Activated CD4-positive, alpha-beta T cell treated with anti-CD3 and anti-CD28 coated beads for 36 hours (primary cell): ENCODE measurements at regions not wholly inside any gene's neighbourhood (a gene's known extent, or its start where the extent isn't known, plus 50 kb on each side); places are given as distances from the start of the nearest gene placed in this dataset.

Source experiments
- ATAC-seq: fragments of 200-7000 bp; cut with Tn5 transposase; one replicate; pipeline ENCODE4 v1.10.0; 2021; ENCODE audit warnings: mild to moderate bottlenecking, moderate library complexity
- CTCF ChIA-PET: fragments of 350-600 bp; sonication (Branson Sonifier 250); formaldehyde crosslinking; loops from one replicate; lab custom pipeline; 2021; ENCODE audit warnings: antibody characterized with exemption; lab: Charles Lee
- POLR2A ChIA-PET: fragments of 350-600 bp; sonication (Branson Sonifier 250); formaldehyde crosslinking; loops from one replicate; lab custom pipeline; 2021; ENCODE audit warnings: antibody characterized with exemption, inconsistent platforms; lab: Charles Lee
- DNase-seq: peaks from one replicate; pipeline ENCODE4 v3.0.0-alpha.2; 2020
- H3K27ac Mint-ChIP-seq: one replicate; pipeline ENCODE4 v1.8.0; 2021; ENCODE audit warnings: mixed read lengths
- H3K27me3 Mint-ChIP-seq: one replicate; pipeline ENCODE4 v1.8.0; 2021; ENCODE audit warnings: mixed read lengths
- H3K36me3 Mint-ChIP-seq: one replicate; pipeline ENCODE4 v1.8.0; 2021; ENCODE audit warnings: low read depth, mixed read lengths
- H3K4me1 Mint-ChIP-seq: one replicate; pipeline ENCODE4 v1.8.0; 2021; ENCODE audit warnings: mixed read lengths
- H3K4me3 Mint-ChIP-seq: one replicate; pipeline ENCODE4 v1.8.0; 2021; ENCODE audit warnings: mild to moderate bottlenecking, moderate library complexity, mixed read lengths
- H3K9me3 Mint-ChIP-seq: one replicate; pipeline ENCODE4 v1.8.0; 2021; ENCODE audit warnings: low read depth, mixed read lengths
- intact Hi-C, 2 experiments: fragments of 100-400 bp; cut with DNase I in 1 of 2; cut with micrococcal nuclease in 1 of 2; formaldehyde crosslinking; loops; one replicate each; pipeline versions ENCODE4 v1.14.2 to v1.15.1; 2022 to 2024; cut with DNase I, micrococcal nuclease

- no peak overlapping the region for H3K4me3 Mint-ChIP-seq
- peaks cover 30% of the 10 kb centered on the region for H3K27me3 Mint-ChIP-seq
- H3K27ac Mint-ChIP-seq = no peak overlapping the region
- no peaks in the 10 kb centered on the region for H3K36me3 Mint-ChIP-seq
- POLR2A ChIA-PET = no interaction called here
- DNase-seq (no peak), ATAC-seq (no peak)
- H3K9me3 Mint-ChIP-seq = no peaks in the 10 kb centered on the region
- intact Hi-C loops = loop anchor here in 1 of 2 experiments (10.0 kb wide), 1 partner anchor 179 kb away; no protein-coding TSS in a partner anchor
- CTCF ChIA-PET = interaction anchor here (0.5 to 1.8 kb wide), 10 partner anchors 10 to 316 kb away, joined by 3 to 12 read pairs (median 3); no protein-coding TSS in a partner anchor
- no peaks in the 10 kb centered on the region for H3K4me1 Mint-ChIP-seq
Measured at GRCh38 chr1:157195521-157196244, 57.5 kb upstream of the ETV3 start.

DNA sequence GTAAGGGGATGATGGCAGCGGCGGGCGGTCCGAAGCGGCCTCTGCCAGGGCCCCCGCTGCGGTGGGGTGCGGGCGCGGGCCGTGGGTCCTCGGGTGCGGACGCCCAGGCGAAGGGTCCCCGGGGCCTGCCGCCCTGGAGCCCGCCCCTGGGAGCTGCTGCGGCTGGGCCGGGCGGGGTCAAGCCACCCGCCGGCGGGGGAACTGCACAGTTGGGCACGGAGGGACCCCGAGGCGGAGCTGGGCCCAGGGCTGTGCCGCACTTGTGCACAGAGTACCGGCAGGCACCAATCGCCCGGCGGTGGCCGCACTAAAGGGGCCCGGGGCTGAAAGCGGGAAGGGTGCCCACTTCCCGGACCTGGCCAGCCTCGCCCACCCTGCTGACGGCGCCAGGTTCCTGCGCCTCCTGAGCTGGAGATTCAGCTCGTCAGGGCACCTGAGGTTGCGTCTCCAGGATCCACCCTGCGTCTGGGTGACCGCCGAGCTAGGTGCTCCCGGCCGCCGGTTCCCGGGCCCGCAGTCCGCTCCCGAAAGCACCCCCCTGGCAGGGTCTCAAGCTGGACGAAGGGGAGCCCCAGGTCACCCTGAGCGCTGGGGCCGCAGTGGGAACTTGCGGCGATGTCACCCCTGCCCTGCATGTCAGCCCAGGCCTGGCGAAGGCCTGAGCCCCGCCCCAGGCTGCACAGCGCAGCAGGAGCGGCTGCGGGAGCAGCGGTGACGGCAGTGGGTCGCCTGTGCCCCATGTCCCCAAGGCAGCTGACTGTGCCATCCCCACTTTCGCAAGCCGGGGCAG, 56.7 kb upstream of the ETV3 start:
- ChIA-PET CTCF (interaction anchor here (0.6 to 1.6 kb wide), 4 partner anchors 9 to 300 kb away, joined by 3 to 6 read pairs (median 4); no protein-coding TSS in a partner anchor), POLR2A (no interaction called here)
- H3K27ac Mint-ChIP-seq = no peak overlapping the region
- ATAC-seq (no peak), DNase-seq (no peak)
- H3K36me3 Mint-ChIP-seq = no peaks in the 10 kb centered on the region
- H3K4me1 Mint-ChIP-seq = no peaks in the 10 kb centered on the region
- peaks cover 30% of the 10 kb centered on the region for H3K27me3 Mint-ChIP-seq
- no peak overlapping the region for H3K4me3 Mint-ChIP-seq
- H3K9me3 Mint-ChIP-seq = no peaks in the 10 kb centered on the region
- intact Hi-C loops = loop anchor here in 1 of 2 experiments (5.0 to 10.0 kb wide), 2 partner anchors 180 to 302 kb away; no protein-coding TSS in a partner anchor

- intact Hi-C loops = loop anchor here (1.0 to 10.0 kb wide), 4 partner anchors 177 to 303 kb away; no protein-coding TSS in a partner anchor
- ATAC-seq (peak; percentile 59), DNase-seq (peak; percentile 83)
- POLR2A ChIA-PET = no interaction called here
- no peak overlapping the region for H3K4me3 Mint-ChIP-seq
- H3K9me3 Mint-ChIP-seq = no peaks in the 10 kb centered on the region
- no peak overlapping the region for H3K27ac Mint-ChIP-seq
- peaks cover 30% of the 10 kb centered on the region for H3K27me3 Mint-ChIP-seq
- no peaks in the 10 kb centered on the region for H3K36me3 Mint-ChIP-seq
- H3K4me1 Mint-ChIP-seq = no peaks in the 10 kb centered on the region
- CTCF ChIA-PET = interaction anchor here (1.2 to 1.9 kb wide), 2 partner anchors 250 to 302 kb away, joined by 3 to 9 read pairs; no protein-coding TSS in a partner anchor
Measured at GRCh38 chr1:157193702-157194391, 55.7 kb upstream of the ETV3 start.

DNA sequence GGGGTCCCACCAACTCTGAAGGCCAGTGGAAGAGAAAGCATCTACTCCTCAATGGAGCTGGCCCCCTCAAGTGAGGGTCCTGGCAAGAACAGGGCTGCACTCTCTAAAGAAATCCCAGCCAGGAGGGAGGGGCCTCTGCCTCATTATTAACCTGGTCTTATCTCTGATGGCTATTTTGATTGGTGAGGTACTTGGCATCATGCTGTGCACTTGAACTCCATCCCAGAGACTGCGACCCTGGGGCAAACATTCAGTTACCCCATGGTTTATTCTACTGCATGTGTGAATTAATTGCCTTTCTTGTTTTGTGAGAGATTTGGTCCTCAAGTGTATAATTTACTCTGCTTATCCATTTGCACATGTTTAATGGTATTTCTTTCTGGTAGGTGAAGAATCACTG, 55.0 kb upstream of the ETV3 start:
- H3K36me3 Mint-ChIP-seq = no peaks in the 10 kb centered on the region
- intact Hi-C loops = loop anchor here (1.0 to 10.0 kb wide), 4 partner anchors 178 to 304 kb away; no protein-coding TSS in a partner anchor

GRCh38 chr1:157189986-157190982, 52.1 kb upstream of the ETV3 start:
- intact Hi-C loops = loop anchor here in 1 of 2 experiments (5.0 to 10.0 kb wide), 2 partner anchors 185 to 307 kb away; no protein-coding TSS in a partner anchor

More for the DNA sequence above, 55.0 kb upstream of the ETV3 start:
- DNase-seq (no peak), ATAC-seq (no peak)
- Mint-ChIP-seq H3K27ac (no peak overlapping the region), H3K27me3 (peaks cover 30% of the 10 kb centered on the region), H3K4me1 (no peaks in the 10 kb centered on the region), H3K4me3 (no peak overlapping the region), H3K9me3 (no peaks in the 10 kb centered on the region)
- ChIA-PET CTCF (interaction anchor here (1.9 kb wide), 1 partner anchor 251 kb away, joined by 9 read pairs; no protein-coding TSS in a partner anchor), POLR2A (no interaction called here)

DNA sequence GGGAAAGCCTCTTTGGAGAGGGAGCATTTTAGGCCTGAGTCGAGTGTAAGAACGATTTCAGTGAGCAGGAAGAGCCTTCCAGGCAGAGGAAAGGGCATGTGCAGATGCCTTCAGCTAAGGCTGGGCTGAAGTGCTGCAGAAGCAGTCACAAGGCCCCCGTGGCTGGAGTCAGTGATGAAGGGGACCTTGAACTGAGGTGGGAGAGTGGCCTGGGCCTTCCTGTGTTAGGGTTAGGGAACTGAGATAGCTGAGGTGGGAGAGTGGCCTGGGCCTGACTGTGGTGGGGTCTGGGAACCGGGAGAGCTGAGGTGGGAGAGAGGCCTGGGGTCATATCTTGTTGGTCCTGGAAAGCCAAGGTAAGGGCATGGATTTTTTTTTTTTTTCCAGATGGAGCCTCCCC, 50.9 kb upstream of the ETV3 start:
- intact Hi-C loops = no loop called here
- POLR2A ChIA-PET = no interaction called here
- CTCF ChIA-PET = interaction anchor here (0.7 to 1.2 kb wide), 2 partner anchors 13 to 99 kb away, joined by 4 read pairs; no protein-coding TSS in a partner anchor
- no peak overlapping the region for H3K27ac Mint-ChIP-seq
- H3K27me3 Mint-ChIP-seq = peaks cover 27% of the 10 kb centered on the region
- H3K36me3 Mint-ChIP-seq = no peaks in the 10 kb centered on the region
- no peak overlapping the region for H3K4me3 Mint-ChIP-seq
- no peaks in the 10 kb centered on the region for H3K9me3 Mint-ChIP-seq
- no peaks in the 10 kb centered on the region for H3K4me1 Mint-ChIP-seq
- no peak for ATAC-seq
- no peak for DNase-seq

More at GRCh38 chr1:157189986-157190982, 52.1 kb upstream of the ETV3 start:
- H3K36me3 Mint-ChIP-seq = no peaks in the 10 kb centered on the region
- peaks cover 27% of the 10 kb centered on the region for H3K27me3 Mint-ChIP-seq
- CTCF ChIA-PET = interaction anchor here (0.6 kb wide), 1 partner anchor 97 kb away, joined by 3 read pairs; no protein-coding TSS in a partner anchor
- H3K27ac Mint-ChIP-seq = no peak overlapping the region
- ATAC-seq (no peak), DNase-seq (no peak)
- POLR2A ChIA-PET = no interaction called here
- no peaks in the 10 kb centered on the region for H3K9me3 Mint-ChIP-seq
- no peak overlapping the region for H3K4me3 Mint-ChIP-seq
- no peaks in the 10 kb centered on the region for H3K4me1 Mint-ChIP-seq
